Stimulated activated CD4-positive, alpha-beta T cell treated with anti-CD3 and anti-CD28 coated beads, TNF-alpha, amount 100 ng/mL, for 48 hours (primary cell): ENCODE measurements at regions not wholly inside any gene's neighbourhood (a gene's known extent, or its start where the extent isn't known, plus 50 kb on each side); places are given as distances from the start of the nearest gene placed in this dataset.

Experiments used
- DNase-seq, 3 donors: peaks; one replicate each; pipeline ENCODE4 v3.0.0-alpha.2; 2020; ENCODE audit warnings: low read depth in 3 of 3

GRCh38 chr12:98344046-98344930 is 171.1 kb upstream of the TMPO start:
- no peak for DNase-seq

GRCh38 chr12:98345308-98345876 is 170.0 kb upstream of the TMPO start:
- no peak for DNase-seq

GRCh38 chr12:98351089-98351488 is 164.3 kb upstream of the TMPO start:
- no peak for DNase-seq

GRCh38 chr12:98351784-98352183 is 163.6 kb upstream of the TMPO start:
- DNase-seq, result no peak

- DNase-seq, result no peak
Measured at GRCh38 chr12:98352218-98352811, 163.1 kb upstream of the TMPO start.

- DNase-seq, result no peak
Measured at GRCh38 chr12:98352835-98353234, 162.6 kb upstream of the TMPO start.

GRCh38 chr12:98354520-98355035 is 160.8 kb upstream of the TMPO start:
- no peak for DNase-seq

GRCh38 chr12:98355322-98355721 is 160.1 kb upstream of the TMPO start:
- DNase-seq, result no peak

- DNase-seq, result no peak
Measured at GRCh38 chr12:98355933-98356332, 159.5 kb upstream of the TMPO start.

GRCh38 chr12:98358144-98358543 is 157.2 kb upstream of the TMPO start:
- DNase-seq, result no peak

GRCh38 chr12:98359856-98360255 is 155.5 kb upstream of the TMPO start:
- no peak for DNase-seq

GRCh38 chr12:98360401-98360800 is 155.0 kb upstream of the TMPO start:
- DNase-seq, result no peak

- DNase-seq, result no peak
Measured at GRCh38 chr12:98369581-98369980, 145.8 kb upstream of the TMPO start.

- no peak for DNase-seq
Measured at GRCh38 chr12:98370976-98371375, 144.4 kb upstream of the TMPO start.

- DNase-seq, result no peak
Measured at GRCh38 chr12:98371419-98371818, 144.0 kb upstream of the TMPO start.

- DNase-seq, result no peak
Measured at GRCh38 chr12:98372340-98373024, 142.9 kb upstream of the TMPO start.

GRCh38 chr12:98373025-98373554 is 142.3 kb upstream of the TMPO start:
- no peak for DNase-seq

GRCh38 chr12:98374007-98374406 is 141.4 kb upstream of the TMPO start:
- DNase-seq, result no peak

GRCh38 chr12:98379106-98379505 is 136.3 kb upstream of the TMPO start:
- no peak for DNase-seq

- no peak for DNase-seq
Measured at GRCh38 chr12:98385641-98386040, 129.7 kb upstream of the TMPO start.

- DNase-seq, result no peak
Measured at GRCh38 chr12:98387444-98387843, 127.9 kb upstream of the TMPO start.

- DNase-seq, result no peak
Measured at GRCh38 chr12:98388126-98388525, 127.3 kb upstream of the TMPO start.
